Ureter (tissue), 1 donor: ENCODE measurements at regions not wholly inside any gene's neighbourhood (a gene's known extent, or its start where the extent isn't known, plus 50 kb on each side); places are given as distances from the start of the nearest gene placed in this dataset.

ENCODE experiments used
- DNase-seq: peaks from one replicate; pipeline ENCODE4 v3.0.0-alpha.2; 2020; ENCODE audit warnings: low spot score
- donor health status: DM: yes; HTN: yes; CAD: no.

DNA sequence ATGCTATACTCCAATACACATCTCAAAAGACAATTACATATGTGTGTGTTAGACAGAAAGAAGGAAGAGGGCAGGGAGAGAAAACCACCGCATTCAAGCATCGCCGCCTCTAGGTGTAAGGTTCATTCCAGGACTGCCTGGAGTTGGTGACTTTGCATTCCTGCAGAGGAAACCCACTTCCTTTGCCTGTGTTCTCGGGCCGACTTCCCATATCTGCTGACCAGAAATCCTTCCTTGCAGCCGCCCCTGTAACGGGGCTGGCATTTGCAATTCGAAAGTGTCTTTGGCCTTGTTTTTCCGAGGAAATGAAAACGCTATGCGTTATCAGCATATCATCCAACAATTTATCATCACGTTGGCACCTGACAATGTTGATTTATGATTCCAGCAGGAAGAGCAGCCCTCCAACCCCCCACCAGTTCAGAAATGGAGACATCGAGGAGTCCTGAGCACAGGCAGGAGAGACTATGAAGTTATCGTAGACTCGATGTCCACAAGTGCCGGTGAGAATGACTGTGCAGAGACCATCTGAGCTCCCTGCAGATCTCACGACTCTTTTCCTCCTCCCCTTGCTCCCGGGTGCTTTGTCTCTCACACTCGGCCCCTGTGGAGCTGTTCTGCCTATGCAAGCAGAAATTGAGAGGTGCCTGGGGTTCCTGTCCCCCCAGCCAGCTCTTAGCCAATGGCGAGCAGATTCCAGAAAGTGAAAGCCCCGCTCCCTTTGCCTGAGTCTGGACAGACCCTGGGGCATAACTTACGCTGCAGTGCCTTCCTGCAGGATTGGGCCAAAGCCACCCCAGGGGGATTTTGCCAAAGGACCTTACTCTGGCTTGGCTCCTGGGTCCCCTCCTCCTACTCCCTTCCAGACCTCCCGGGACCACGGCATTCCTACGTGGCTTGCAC is 68.9 kb upstream of the FOXK1 start:
- DNase-seq = no peak

DNA sequence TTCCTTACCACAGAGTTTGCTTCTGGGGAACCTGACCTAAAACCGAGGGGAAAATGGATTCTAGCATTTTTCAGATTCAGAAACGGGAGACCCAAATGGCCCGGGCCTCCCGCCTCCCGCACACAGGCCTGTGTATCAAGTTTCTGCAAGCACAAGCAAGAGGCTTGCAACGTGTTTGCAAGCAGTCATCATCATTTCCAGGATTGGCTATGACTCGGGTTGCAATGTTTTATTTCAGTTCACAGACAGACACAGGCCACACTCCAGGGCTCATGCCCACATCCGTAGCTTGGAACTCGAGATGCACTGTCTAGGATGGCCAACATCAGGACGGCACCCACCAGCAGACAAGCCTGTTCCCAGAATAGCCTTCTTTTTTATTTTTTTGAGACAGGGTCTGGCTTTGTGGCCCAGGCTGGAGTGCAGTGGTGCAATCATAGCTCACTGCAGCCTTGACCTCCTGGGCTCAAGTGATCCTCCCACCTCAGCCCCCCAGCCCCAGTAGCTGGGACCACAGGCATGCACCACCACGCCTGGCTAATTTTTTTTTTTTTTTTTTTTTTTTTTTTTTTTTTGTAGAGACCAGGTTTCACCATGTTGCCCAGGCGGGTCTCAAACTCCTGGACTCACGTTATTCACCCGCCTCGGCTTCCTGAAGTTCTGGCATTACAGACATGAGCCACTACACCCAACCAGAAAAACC is 68.1 kb upstream of the FOXK1 start:
- no peak for DNase-seq

DNA sequence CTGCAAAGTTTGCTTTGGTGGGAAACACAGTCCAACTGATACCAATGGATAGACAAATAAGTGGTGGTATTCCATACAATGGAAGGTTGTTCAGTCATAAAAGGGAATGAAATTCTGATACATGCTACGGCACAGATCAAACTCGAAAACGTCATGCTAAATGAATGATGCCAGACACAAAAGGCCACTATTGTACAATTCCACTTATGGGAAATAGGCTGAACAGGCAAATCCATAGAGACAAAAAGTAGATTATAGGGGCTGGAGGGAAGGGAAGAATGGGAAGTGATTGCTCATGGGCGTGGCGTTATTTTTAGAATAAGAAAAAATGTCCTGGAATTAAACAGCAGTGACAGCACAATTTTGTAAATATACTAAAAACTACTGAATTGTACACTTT is 66.0 kb upstream of the FOXK1 start:
- DNase-seq = no peak

DNA sequence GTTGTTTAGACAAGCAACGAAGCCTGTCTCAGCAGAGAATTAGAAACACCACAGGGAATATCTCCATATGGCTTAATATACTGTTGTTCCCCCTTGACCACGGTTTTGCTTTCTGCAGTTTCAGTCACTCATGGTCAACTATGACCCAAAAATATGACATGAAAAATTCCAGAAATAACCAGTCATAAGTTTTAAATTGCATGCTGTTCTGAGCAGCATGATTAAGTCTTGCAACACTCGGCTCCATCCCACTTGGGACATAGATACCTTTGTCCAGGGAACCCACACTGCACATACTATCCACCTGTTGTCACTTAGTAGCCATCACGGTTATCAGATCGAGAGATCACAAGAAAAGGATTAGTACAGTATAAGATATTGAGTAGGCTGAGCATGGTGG is 60.7 kb upstream of the FOXK1 start:
- DNase-seq = no peak

DNA sequence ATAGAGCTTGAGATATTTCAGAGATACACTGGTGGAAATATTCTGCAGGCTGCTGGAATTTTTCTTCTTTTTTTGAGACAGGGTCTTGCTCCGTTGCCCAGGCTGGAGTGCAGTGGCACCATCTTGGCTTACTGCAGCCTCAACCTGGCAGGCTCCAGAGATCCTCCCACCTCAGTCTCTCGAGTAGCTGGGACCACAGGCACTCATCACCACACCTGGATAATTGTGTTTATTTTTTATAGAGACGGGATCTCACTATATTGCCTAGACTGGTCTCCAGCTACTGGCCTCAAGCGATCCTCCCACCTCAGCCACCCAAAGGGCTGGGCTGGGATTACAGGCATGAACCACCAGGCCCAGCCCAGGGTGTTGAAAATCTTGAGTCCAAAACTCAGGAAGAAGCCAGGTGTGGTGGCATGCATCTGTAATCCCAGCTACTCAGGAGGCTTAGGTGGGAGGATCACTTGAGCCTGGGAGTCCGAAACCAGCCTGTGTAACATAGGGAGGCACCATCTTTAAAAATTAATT is 55.7 kb upstream of the FOXK1 start:
- DNase-seq = no peak

DNA sequence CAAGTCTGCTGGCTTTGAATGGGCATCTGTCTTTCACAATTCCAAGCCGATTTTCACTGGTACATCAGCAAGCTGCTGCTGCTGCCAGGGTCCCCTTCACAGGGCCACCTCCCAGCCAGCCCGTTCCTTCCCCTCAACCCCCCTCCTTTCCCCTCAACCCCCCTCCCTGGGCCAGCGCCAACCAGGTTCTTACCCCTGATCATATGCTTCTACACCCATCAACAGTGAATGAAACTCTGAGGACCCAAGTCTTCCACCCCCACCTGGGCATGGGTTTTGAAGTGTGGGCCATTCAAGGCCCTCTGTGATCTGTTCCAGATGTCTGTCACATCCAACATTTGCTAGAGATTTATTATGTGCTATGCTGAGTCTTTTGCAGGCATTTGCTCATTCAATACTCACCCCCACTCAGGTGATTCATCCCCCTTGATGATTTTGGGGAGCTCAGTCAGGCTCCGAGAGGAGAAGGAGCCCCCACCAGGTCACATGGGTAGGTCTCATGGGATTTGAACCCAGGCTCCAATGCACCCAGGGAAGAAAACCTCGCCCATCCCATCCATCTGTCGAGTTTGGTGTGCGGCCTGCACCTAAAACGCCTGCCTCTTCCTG is 52.7 kb upstream of the FOXK1 start:
- DNase-seq = no peak

DNA sequence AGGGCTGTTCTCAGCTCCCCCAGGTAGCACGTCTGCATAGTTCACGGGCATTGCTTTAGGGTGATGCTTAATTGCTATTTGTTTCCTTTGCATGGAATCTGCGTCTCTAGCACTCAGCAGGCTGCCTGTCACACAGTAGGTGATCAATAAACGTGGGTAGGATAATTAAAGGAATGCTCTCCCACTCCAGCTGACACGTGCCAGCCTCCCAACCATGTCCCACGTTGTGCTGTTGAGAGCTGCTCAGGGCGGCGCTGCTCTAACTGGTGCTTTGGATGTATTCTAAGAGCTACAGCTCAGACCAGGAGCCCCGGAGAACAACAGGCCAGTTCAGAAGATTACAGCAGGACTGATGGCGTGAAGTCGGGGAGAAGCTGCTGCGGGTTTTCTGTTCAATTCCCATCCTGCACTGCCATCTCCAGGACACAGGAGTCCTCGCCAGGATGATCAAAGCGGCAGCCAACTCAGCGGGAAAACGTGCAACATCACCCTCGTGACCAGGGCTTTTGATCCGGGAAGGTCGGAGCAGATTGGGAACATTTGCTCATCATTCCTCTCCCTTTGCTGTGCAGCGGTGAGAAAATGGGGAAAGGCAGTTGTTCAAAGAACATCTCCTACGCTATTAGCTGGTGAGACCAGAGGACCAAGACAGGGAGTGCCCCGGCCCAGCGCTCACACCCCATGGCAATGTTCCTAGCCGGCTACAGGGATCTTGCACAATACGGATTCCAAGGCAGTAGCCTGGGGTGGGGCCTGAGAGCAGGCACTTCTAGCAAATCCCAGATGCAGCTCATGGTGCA is 50.5 kb upstream of the FOXK1 start:
- peak; percentile 90 for DNase-seq
